ENCODE measurements at regions not wholly inside any gene's neighbourhood (a gene's known extent, or its start where the extent isn't known, plus 50 kb on each side); places are given as distances from the start of the nearest gene placed in this dataset.
"Not testable (repeated sequence)": the region's sequence is repeated elsewhere in the genome, so short reads cannot be mapped to it uniquely, and the experiment has no call there.

- DNase-seq, result no peak
Measured at GRCh38 chr12:131621701-131622421, 89.0 kb upstream of the SFSWAP start.

- no peak for DNase-seq
Measured at GRCh38 chr12:131622422-131622955, 88.4 kb upstream of the SFSWAP start.

- not testable (repeated sequence) for DNase-seq
Measured at GRCh38 chr12:131623404-131624368, 87.2 kb upstream of the SFSWAP start.

GRCh38 chr12:131624369-131624739 is 86.5 kb upstream of the SFSWAP start:
- not testable (repeated sequence) for DNase-seq

- DNase-seq, result not testable (repeated sequence)
Measured at GRCh38 chr12:131624756-131625501, 86.0 kb upstream of the SFSWAP start.

GRCh38 chr12:131625966-131626722 is 84.7 kb upstream of the SFSWAP start:
- peak; percentile 36 for DNase-seq

- DNase-seq, result peak; percentile 59
Measured at GRCh38 chr12:131627151-131628022, 83.5 kb upstream of the SFSWAP start.

GRCh38 chr12:131628023-131628740 is 82.7 kb upstream of the SFSWAP start:
- no peak for DNase-seq

- no peak for DNase-seq
Measured at GRCh38 chr12:131628766-131629448, 82.0 kb upstream of the SFSWAP start.

GRCh38 chr12:131631230-131631629 is 79.7 kb upstream of the SFSWAP start:
- no peak for DNase-seq

- DNase-seq, result not testable (repeated sequence)
Measured at GRCh38 chr12:131631889-131632651, 78.8 kb upstream of the SFSWAP start.

- not testable (repeated sequence) for DNase-seq
Measured at GRCh38 chr12:131632652-131633023, 78.3 kb upstream of the SFSWAP start.

GRCh38 chr12:131633610-131634009 is 77.3 kb upstream of the SFSWAP start:
- not testable (repeated sequence) for DNase-seq

- no peak for DNase-seq
Measured at GRCh38 chr12:131634037-131634436, 76.9 kb upstream of the SFSWAP start.

GRCh38 chr12:131635012-131635411 is 75.9 kb upstream of the SFSWAP start:
- not testable (repeated sequence) for DNase-seq

GRCh38 chr12:131635491-131636122 is 75.3 kb upstream of the SFSWAP start:
- DNase-seq, result no peak

GRCh38 chr12:131636266-131636665 is 74.6 kb upstream of the SFSWAP start:
- DNase-seq, result no peak

Data from central memory CD4-positive, alpha-beta T cell (primary cell).